ENCODE measurements at regions not wholly inside any gene's neighbourhood (a gene's known extent, or its start where the extent isn't known, plus 50 kb on each side); places are given as distances from the start of the nearest gene placed in this dataset.

DNA sequence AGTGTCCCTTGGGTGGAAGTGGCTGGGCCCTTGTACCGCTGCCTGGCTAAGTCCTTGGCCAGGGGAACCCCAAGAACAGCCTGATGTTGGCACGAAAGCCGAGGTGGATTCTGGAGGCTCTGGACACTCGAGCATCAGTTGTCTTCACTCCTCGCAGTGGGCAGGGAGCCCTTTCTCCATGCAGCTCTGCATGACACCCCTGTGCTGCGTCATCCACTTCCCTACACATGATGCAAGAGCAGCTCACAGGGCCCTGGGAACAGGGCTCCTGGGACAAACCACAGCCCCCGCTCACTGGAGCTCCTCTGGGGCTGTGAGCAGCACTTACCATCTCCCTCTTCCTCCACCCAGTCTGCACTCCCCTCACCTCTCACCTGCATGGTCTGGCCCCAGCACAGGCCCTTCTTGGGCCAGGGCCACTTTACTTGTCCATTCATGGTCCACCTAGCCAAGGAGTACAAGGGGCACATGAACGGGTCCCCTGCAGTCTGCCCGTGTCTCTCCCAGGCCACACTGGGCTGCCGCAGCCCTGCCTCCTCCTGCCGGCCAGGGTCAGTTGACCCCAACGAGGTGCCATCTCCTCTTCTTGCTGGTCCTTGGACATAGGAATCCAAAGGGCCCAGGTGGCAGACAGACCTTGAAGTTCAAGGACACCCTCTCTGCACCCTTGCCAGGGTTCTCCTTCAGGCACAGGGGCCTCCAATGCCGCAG lies 66.5 kb downstream of the IGF2 start:
- TF ChIP-seq, protein P1, sequence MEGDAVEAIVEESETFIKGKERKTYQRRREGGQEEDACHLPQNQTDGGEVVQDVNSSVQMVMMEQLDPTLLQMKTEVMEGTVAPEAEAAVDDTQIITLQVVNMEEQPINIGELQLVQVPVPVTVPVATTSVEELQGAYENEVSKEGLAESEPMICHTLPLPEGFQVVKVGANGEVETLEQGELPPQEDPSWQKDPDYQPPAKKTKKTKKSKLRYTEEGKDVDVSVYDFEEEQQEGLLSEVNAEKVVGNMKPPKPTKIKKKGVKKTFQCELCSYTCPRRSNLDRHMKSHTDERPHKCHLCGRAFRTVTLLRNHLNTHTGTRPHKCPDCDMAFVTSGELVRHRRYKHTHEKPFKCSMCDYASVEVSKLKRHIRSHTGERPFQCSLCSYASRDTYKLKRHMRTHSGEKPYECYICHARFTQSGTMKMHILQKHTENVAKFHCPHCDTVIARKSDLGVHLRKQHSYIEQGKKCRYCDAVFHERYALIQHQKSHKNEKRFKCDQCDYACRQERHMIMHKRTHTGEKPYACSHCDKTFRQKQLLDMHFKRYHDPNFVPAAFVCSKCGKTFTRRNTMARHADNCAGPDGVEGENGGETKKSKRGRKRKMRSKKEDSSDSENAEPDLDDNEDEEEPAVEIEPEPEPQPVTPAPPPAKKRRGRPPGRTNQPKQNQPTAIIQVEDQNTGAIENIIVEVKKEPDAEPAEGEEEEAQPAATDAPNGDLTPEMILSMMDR (IDR thresholded peaks at IDR 0.05): no peak
- TF ChIP-seq POLR2A (IDR thresholded peaks at IDR 0.05): no peak

Data from testis (tissue), 2 donors.